Dermis blood vessel endothelial cell (primary cell): ENCODE measurements at regions not wholly inside any gene's neighbourhood (a gene's known extent, or its start where the extent isn't known, plus 50 kb on each side); places are given as distances from the start of the nearest gene placed in this dataset.
A peak's percentile ranks its signal among the peaks of the same experiment; 100 is the strongest.

Source experiments
- DNase-seq: peaks from one replicate; pipeline ENCODE4 v3.0.0; 2010

GRCh38 chr4:52234561-52235440, 183.7 kb downstream of the SPATA18 start:
- peak; percentile 40 for DNase-seq

DNA sequence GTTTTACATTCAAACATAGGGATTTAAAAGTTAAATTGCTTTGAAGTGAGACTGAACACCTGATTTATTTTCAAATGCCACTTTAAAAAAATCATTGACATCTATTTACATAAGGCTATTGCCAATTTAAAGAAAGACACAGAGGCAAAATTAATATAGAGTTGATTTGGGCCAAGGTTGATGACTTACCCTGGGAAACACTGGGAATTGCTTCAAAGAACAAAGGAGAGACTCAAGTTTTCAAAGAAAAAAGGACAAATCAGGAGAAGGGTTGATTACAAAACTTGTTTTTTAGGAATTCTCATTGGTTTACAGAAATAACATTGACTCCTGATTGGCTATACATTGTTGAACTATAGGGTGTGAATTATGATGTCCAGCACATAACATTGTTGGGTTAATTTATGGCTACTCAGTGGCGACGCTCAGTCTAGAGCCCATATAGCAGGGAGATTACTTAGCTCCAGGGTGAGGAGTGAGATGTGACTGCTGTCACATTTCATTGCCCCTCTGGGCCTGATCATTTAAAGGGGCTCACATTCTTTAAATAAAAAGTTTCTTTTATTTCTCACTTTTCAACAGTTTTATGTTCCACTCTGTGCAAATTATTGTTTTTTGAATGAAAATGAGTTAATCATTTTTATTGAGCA, 184.6 kb downstream of the SPATA18 start:
- DNase-seq = no peak

DNA sequence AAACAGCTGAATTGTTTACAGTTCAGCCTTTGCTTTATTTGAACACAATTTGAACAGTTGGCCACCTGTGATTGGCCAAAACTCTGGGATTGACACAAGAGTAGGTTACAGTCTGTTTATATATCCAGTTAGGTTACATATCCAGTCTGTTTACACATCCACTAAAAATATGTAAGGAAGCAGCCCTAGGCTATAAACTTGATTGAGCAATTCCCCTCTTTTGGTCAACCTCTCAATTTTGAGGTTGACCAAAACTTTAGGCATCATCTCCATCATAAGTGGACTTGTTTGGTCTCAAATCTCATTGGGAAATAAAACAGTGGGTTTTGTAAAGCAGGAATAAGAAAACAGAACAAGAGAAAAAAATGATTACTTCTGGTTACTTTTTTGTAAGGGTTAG, 190.8 kb downstream of the SPATA18 start:
- DNase-seq = no peak

DNA sequence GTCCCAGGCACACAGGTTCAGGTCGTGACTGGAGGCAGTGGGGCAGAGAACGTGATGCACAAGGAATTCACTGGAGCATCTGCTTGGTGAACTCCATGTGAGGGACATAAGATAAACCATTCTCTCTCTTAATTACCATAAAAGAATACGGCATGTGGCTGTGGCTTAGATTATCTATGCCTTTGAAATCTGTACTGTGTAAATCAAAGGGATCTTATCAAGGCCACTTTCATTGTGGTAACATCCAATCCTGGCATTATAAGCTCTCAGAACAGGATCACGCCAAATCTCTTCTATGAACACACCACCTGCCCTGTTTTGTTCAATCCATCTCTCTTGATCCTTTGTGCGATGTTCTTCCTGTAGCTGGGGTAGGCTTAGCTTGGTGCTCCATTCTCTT, 192.3 kb downstream of the SPATA18 start:
- DNase-seq = no peak

GRCh38 chr4:52244103-52244775, 193.1 kb downstream of the SPATA18 start:
- DNase-seq = no peak

DNA sequence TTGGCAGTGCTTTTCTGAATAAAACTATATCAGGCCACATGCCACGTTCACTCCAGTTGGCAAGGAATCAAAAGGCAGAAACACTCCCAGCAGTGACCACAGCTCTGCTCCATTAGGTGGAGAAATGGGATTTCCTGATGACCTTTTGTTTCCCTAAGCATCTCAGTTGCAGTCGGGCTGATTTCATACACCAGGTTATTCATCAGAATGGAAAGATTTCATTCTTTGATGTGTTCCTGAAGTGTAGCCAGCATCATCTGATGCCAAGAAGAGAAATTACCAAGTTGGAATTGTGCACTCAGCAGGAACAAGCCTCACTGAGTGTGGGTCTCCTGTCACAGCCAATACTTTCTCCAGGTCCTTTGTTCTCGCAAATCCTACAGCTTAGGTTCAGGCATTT, 193.7 kb downstream of the SPATA18 start:
- peak; percentile 8 for DNase-seq

- DNase-seq = no peak
Measured at GRCh38 chr4:52246827-52247226, 195.7 kb downstream of the SPATA18 start.

DNA sequence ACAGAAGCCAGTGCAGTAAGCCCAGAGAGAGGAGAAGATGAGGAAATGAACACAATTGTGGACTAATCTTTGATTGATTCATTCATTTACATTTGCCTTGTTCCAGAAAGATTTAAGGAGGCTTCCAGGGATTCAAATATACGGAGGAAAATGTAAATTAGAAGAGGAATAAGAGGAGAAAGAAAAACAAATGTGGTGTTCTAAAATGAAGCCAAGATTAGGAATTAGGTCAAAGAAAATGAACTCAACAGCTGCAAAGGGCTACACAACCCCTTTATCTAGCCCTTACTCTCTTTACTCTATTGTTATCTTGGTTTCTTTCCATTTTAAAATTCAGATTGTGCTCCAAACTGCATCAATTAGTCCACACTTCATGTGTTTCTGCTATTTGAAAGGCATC, 196.8 kb downstream of the SPATA18 start:
- DNase-seq = no peak

DNA sequence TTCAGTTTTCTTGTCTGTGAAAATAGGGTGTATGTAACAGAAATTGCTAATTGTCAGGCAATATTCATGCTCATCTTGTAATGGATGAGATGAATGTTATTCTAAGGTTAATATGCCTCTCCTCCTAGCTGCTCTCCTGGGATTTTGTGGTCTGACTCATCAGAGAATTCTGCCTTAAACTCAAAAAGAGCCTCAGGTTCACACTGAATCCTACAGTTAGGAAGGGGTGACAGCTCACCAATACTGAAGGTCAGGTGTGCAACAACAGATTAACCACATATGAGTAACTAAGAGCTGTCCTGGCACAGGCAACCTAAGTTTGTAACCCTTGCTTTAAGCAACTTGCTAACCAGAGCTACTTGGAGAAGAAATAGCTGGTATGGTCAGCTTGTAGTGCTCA, 197.7 kb downstream of the SPATA18 start:
- no peak for DNase-seq

- DNase-seq = no peak
Measured at GRCh38 chr4:52249581-52249980, 198.5 kb downstream of the SPATA18 start.

GRCh38 chr4:52250154-52250553, 199.1 kb downstream of the SPATA18 start:
- no peak for DNase-seq

- DNase-seq = no peak
Measured at GRCh38 chr4:52251864-52252263, 200.8 kb downstream of the SPATA18 start.

- no peak for DNase-seq
Measured at GRCh38 chr4:52253025-52253424, 201.9 kb downstream of the SPATA18 start.

GRCh38 chr4:52256522-52256921, 205.4 kb downstream of the SPATA18 start:
- DNase-seq = no peak

DNA sequence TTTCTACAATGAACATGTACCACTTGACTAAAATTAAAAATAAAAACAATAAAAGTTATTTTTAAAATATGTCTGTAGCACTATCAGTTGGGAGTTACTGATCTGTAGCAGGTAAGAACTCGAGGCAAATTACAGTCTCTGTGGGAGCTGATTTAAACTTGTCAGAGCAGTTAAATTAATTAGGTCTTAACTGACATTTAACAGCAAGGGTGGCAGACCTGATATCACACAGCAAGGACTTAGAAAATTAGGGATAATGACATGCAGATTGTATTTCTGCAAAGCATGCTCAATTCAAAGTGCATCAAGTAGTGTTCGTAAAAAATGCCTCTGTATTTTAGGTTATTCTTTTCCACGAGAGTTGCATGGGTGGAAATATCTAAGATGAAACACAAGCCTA, 208.9 kb downstream of the SPATA18 start:
- DNase-seq = no peak

DNA sequence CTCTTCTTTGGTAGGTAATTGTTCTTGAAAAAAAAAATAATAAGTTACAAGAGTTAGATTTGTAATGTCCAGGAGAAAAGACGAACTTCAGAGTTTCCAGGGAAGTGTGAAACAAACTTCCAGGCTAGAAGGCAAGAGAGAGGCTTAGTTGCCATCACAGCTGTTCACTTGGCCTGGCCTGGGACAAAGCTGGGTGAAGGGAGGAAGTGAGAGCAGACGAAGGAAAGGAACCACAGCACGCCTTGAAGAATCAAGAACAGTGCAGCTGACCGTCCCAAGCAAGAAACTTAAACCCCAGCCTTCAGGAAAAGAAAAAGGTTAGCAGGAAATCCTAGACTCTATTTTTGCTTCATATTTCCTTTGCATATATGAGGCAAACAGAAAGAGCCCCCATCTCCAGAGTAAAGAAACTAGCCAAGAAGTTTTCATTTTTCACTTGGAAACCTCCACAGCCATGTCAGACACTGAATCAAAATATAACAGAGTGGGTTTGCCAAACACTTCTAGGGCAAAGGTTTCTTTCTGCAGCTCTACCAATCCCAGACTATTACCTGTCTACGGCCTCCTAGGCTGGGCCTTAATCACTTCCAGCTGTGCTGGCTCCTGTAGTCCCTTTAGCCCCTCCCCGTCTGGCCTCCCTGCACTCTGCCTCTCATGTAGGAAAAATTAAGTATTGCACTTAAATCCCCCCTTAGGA, 209.6 kb downstream of the SPATA18 start:
- DNase-seq = no peak

GRCh38 chr4:52263607-52264006, 212.5 kb downstream of the SPATA18 start:
- no peak for DNase-seq

GRCh38 chr4:52265781-52266525, 214.8 kb downstream of the SPATA18 start:
- DNase-seq = no peak

GRCh38 chr4:52266537-52267137, 215.5 kb downstream of the SPATA18 start:
- DNase-seq = no peak

GRCh38 chr4:52269761-52270160, 218.7 kb downstream of the SPATA18 start:
- no peak for DNase-seq

GRCh38 chr4:52273885-52274284, 222.8 kb downstream of the SPATA18 start:
- no peak for DNase-seq
